22Rv1 (cell line): ENCODE measurements at regions not wholly inside any gene's neighbourhood (a gene's known extent, or its start where the extent isn't known, plus 50 kb on each side); places are given as distances from the start of the nearest gene placed in this dataset.

ENCODE experiments used
- CTCF ChIP-seq: fragments of 450-650 bp; IDR thresholded peaks from 2 replicates; pipeline ENCODE4 v1.5.1; 2017; ENCODE audit warnings: mild to moderate bottlenecking
- ZFX ChIP-seq: fragments of 450-650 bp; IDR thresholded peaks from 2 replicates; pipeline ENCODE4 v1.6.1; 2017; ENCODE audit warnings: antibody characterized with exemption, borderline replicate concordance

- TF ChIP-seq CTCF (no peak), ZFX (no peak)
These were observed 527.1 kb upstream of the CELF2 start for GRCh38 chr10:10490581-10490980.
